Fibroblast of lung (primary cell): ENCODE measurements at regions not wholly inside any gene's neighbourhood (a gene's known extent, or its start where the extent isn't known, plus 50 kb on each side); places are given as distances from the start of the nearest gene placed in this dataset.

Source experiments
- DNase-seq, 2 donors: peaks; one replicate each; pipeline versions ENCODE4 v3.0.0 to v3.0.0-alpha.2; 2010; ENCODE audit warnings: low read depth in 2 of 2
- H2AFZ ChIP-seq: 2 replicates; pipeline ENCODE4 v1.5.1; 2012; ENCODE audit warnings: low read length, control low read depth, inconsistent platforms
- H3K27ac ChIP-seq: 2 replicates; pipeline ENCODE4 v1.5.1; 2011; ENCODE audit warnings: low read length, control low read depth; ENCODE audit not compliant: insufficient read depth
- H3K27me3 ChIP-seq: 2 replicates; pipeline ENCODE4 v1.5.1; 2011; ENCODE audit warnings: mild to moderate bottlenecking, low read length; ENCODE audit not compliant: control insufficient read depth, insufficient read depth
- H3K36me3 ChIP-seq: 2 replicates; pipeline ENCODE4 v1.5.1; 2011; ENCODE audit warnings: low read length; ENCODE audit not compliant: control insufficient read depth, insufficient read depth
- H3K4me1 ChIP-seq: 2 replicates; pipeline ENCODE4 v1.5.1; 2011; ENCODE audit warnings: low read length; ENCODE audit not compliant: control insufficient read depth, insufficient read depth; ENCODE audit errors: extremely low read depth
- H3K4me2 ChIP-seq: 2 replicates; pipeline ENCODE4 v1.5.1; 2011; ENCODE audit warnings: low read length, control low read depth; ENCODE audit not compliant: insufficient read depth; ENCODE audit errors: extremely low read depth
- H3K4me3 ChIP-seq, 4 experiments: fragments of 200-600 bp in 1 of 4; sonication (generic) in 1 of 4; replicated peaks in 1 of 4; 2 replicates each; pipeline ENCODE4 v1.5.1; 2011 to 2016; ENCODE audit warnings: low read length in 4 of 4, low read depth in 3 of 4, mild to moderate bottlenecking in 3 of 4, control low read depth in 2 of 4, inconsistent platforms in 1 of 4, mixed read lengths in 1 of 4; ENCODE audit not compliant: insufficient read depth in 1 of 4; ENCODE audit errors: control extremely low read depth in 1 of 4
- H3K79me2 ChIP-seq: 2 replicates; pipeline ENCODE4 v1.5.1; 2012; ENCODE audit warnings: mild to moderate bottlenecking, low read length, inconsistent platforms; ENCODE audit not compliant: control insufficient read depth, insufficient read depth
- H3K9ac ChIP-seq: 2 replicates; pipeline ENCODE4 v1.5.1; 2011; ENCODE audit warnings: mild to moderate bottlenecking, low read length, control low read depth; ENCODE audit not compliant: insufficient read depth
- H3K9me3 ChIP-seq: 2 replicates; pipeline ENCODE4 v1.5.1; 2012; ENCODE audit warnings: low read depth, low read length; ENCODE audit not compliant: control insufficient read depth, insufficient read depth
- H4K20me1 ChIP-seq: 2 replicates; pipeline ENCODE4 v1.5.1; 2011; ENCODE audit warnings: low read length; ENCODE audit not compliant: control insufficient read depth, insufficient read depth; ENCODE audit errors: extremely low read depth
- EZH2 ChIP-seq: IDR thresholded peaks from 2 replicates; pipeline ENCODE4 v1.5.1; 2012; ENCODE audit warnings: low read length, control low read depth, mild to moderate bottlenecking; ENCODE audit errors: missing control alignments
- TF ChIP-seq, protein P1 (sequence below), 2 donors: IDR thresholded peaks in 1 of 2; conservative IDR thresholded peaks in 1 of 2; 1 replicate in 1 of 2; 2 replicates in 1 of 2; pipeline ENCODE4 v1.5.1; 2011 to 2012; ENCODE audit warnings: low read length in 2 of 2, control low read depth in 1 of 2, inconsistent platforms in 1 of 2, low read depth in 1 of 2, mild to moderate bottlenecking in 1 of 2

DNA sequence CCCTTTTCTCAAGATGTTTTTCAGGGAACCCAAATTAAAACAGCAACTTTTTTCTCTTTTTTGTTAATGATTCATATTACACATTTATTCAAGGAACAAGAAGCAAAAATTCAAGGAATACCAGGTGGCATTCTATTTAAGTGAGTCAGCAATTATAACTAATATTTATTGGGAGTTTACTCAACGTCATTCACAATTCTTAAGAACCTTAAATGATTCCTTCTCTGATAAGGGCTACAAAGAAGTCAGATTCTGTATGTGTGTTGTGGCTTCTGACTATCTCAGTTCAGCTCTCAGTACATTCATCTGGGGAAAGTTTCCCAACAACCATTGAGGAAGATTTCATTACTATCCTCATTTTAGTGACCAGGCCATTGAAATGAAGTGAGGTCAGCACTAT, 470.7 kb upstream of the AKR1E2 start:
- Histone ChIP-seq H2AFZ (no peak overlapping the region), H3K27ac (no peak overlapping the region), H3K79me2 (no peaks in the 10 kb centered on the region), H3K36me3 (no peaks in the 10 kb centered on the region), H3K4me2 (no peak overlapping the region), H3K4me3 (no peak overlapping the region), H4K20me1 (no peaks in the 10 kb centered on the region), H3K4me1 (peaks cover 2% of the 10 kb centered on the region), H3K9ac (no peak overlapping the region), H3K27me3 (no peaks in the 10 kb centered on the region), H3K9me3 (no peaks in the 10 kb centered on the region)
- no peak for DNase-seq
- TF ChIP-seq EZH2, result no peak
- TF ChIP-seq, protein P1, sequence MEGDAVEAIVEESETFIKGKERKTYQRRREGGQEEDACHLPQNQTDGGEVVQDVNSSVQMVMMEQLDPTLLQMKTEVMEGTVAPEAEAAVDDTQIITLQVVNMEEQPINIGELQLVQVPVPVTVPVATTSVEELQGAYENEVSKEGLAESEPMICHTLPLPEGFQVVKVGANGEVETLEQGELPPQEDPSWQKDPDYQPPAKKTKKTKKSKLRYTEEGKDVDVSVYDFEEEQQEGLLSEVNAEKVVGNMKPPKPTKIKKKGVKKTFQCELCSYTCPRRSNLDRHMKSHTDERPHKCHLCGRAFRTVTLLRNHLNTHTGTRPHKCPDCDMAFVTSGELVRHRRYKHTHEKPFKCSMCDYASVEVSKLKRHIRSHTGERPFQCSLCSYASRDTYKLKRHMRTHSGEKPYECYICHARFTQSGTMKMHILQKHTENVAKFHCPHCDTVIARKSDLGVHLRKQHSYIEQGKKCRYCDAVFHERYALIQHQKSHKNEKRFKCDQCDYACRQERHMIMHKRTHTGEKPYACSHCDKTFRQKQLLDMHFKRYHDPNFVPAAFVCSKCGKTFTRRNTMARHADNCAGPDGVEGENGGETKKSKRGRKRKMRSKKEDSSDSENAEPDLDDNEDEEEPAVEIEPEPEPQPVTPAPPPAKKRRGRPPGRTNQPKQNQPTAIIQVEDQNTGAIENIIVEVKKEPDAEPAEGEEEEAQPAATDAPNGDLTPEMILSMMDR (conservative IDR thresholded peaks at IDR 0.05 in 1 of 2, IDR thresholded peaks at IDR 0.05 in 1 of 2; ENCODE audit: low read depth in 1 of 2, low read length in 2 of 2), result no peak

DNA sequence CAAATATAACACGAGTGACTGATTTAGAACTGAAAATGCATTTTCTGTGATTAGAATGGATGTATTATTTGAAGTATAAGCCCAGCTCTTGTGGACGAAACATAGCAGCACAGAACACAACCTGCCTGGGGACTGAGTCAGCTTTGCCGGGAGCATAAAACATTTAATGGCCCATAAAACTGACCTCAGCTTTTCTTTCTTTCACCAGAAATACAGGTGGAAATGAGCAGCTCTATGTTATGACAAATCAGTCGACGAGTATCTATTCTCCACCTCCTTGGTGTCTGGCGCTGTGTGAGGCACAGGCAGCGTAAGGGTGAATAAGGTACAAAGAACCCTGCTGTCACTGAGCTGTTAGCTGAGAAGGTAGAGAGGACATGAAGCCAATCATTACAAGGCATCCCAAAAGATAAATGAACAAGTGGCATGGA, 471.6 kb upstream of the AKR1E2 start:
- Histone ChIP-seq H3K27me3 (no peaks in the 10 kb centered on the region), H4K20me1 (no peaks in the 10 kb centered on the region), H3K9me3 (no peaks in the 10 kb centered on the region), H3K4me1 (peaks cover 2% of the 10 kb centered on the region), H3K4me2 (no peak overlapping the region), H3K4me3 (no peak overlapping the region), H3K27ac (no peak overlapping the region), H3K9ac (no peak overlapping the region), H3K79me2 (no peaks in the 10 kb centered on the region), H3K36me3 (no peaks in the 10 kb centered on the region), H2AFZ (no peak overlapping the region)
- TF ChIP-seq, protein P1 (conservative IDR thresholded peaks at IDR 0.05 in 1 of 2, IDR thresholded peaks at IDR 0.05 in 1 of 2; ENCODE audit: low read depth in 1 of 2, low read length in 2 of 2), result no peak
- TF ChIP-seq EZH2, result no peak
- DNase-seq, result peak in 1 of 2 donors; percentile 76

DNA sequence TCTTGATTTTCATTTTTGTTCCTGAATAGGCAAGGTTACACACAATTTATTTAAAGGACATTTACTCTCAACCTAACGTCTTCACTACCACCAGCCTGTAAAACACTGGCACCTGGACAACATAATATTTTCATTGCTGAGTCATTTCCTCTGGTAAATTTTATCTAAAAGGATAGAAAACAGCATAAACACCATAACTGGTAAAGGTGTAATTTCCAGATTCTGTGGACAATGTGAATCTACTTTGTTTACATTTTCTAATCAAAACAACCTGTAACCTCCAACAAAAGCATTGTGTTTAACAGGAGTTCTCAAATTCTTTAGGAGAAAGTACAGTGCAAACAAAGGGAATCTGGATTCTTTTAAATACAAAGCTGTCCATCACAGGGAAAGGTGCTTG, 472.0 kb upstream of the AKR1E2 start:
- peaks cover 2% of the 10 kb centered on the region for H3K4me1 ChIP-seq
- H3K79me2 ChIP-seq, result no peaks in the 10 kb centered on the region
- H2AFZ ChIP-seq, result no peak overlapping the region
- no peak for TF ChIP-seq EZH2
- TF ChIP-seq, protein P1 (conservative IDR thresholded peaks at IDR 0.05 in 1 of 2, IDR thresholded peaks at IDR 0.05 in 1 of 2; ENCODE audit: low read depth in 1 of 2, low read length in 2 of 2), result no peak
- H3K9me3 ChIP-seq, result no peaks in the 10 kb centered on the region
- no peak overlapping the region for H3K27ac ChIP-seq
- no peaks in the 10 kb centered on the region for H3K36me3 ChIP-seq
- no peaks in the 10 kb centered on the region for H3K27me3 ChIP-seq
- peak; percentile 57 to 78 for DNase-seq
- no peak overlapping the region for H3K4me2 ChIP-seq
- H3K9ac ChIP-seq, result no peak overlapping the region
- no peaks in the 10 kb centered on the region for H4K20me1 ChIP-seq
- no peak overlapping the region for H3K4me3 ChIP-seq
